Parathyroid adenoma (tissue), 2 donors: ENCODE measurements at regions not wholly inside any gene's neighbourhood (a gene's known extent, or its start where the extent isn't known, plus 50 kb on each side); places are given as distances from the start of the nearest gene placed in this dataset.

Source experiments
- H2AFZ ChIP-seq: fragments of 300-600 bp; sonication (generic); one replicate; pipeline ENCODE4 v1.7.0; 2017; ENCODE audit warnings: antibody characterized with exemption, mild to moderate bottlenecking
- H3K27ac ChIP-seq: fragments of 300-600 bp; sonication (generic); one replicate; pipeline ENCODE4 v1.7.0; 2017
- H3K27me3 ChIP-seq: fragments of 300-600 bp; sonication (generic); one replicate; pipeline ENCODE4 v1.7.0; 2017; ENCODE audit warnings: low read length; ENCODE audit not compliant: control insufficient read depth, insufficient read depth
- H3K36me3 ChIP-seq: fragments of 300-600 bp; sonication (generic); one replicate; pipeline ENCODE4 v1.7.0; 2017; ENCODE audit warnings: low read length; ENCODE audit not compliant: control insufficient read depth, insufficient read depth
- H3K4me1 ChIP-seq: fragments of 300-600 bp; sonication (generic); one replicate; pipeline ENCODE4 v1.7.0; 2017; ENCODE audit warnings: control low read depth
- H3K4me2 ChIP-seq: fragments of 300-600 bp; sonication (generic); one replicate; pipeline ENCODE4 v1.7.0; 2017; ENCODE audit warnings: low read length
- H3K4me3 ChIP-seq: fragments of 300-600 bp; sonication (generic); one replicate; pipeline ENCODE4 v1.7.0; 2017; ENCODE audit warnings: low read depth, low read length
- H3K79me2 ChIP-seq: fragments of 300-600 bp; sonication (generic); one replicate; pipeline ENCODE4 v1.7.0; 2017; ENCODE audit warnings: control low read depth
- H3K9ac ChIP-seq: fragments of 300-600 bp; sonication (generic); one replicate; pipeline ENCODE4 v1.7.0; 2017; ENCODE audit warnings: mild to moderate bottlenecking
- H3K9me3 ChIP-seq: fragments of 300-600 bp; sonication (generic); one replicate; pipeline ENCODE4 v1.7.0; 2017; ENCODE audit warnings: low read length; ENCODE audit not compliant: control insufficient read depth
- CTCF ChIP-seq: fragments of 300-600 bp; sonication (generic); IDR thresholded peaks from one replicate; pipeline ENCODE4 v1.7.0; 2017; ENCODE audit warnings: antibody characterized with exemption, mild to moderate bottlenecking
- donor health status: primary hyperparathyroidism.

DNA sequence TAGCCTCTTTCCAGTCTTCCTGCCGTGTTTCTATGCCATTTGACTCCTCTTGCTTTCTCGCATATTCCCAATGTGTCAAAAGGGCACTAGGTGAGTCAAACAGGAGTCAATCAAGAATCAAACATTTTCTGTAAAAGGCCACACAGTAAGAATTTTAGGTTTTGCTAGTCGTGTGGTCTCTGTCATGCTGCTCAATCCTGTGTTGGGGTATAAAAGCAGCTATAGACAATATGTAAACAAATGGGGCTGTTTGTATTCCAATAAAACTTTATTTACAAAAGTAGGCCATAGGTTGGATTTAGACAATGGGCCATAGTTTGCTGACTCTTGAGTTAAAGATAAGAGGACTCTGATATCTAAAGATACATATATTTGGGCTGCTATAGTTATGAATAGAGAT, 235.4 kb upstream of the BTBD3 start:
- H3K27ac ChIP-seq = no peak overlapping the region
- no peaks in the 10 kb centered on the region for H3K27me3 ChIP-seq
- no peaks in the 10 kb centered on the region for H3K79me2 ChIP-seq
- no peaks in the 10 kb centered on the region for H3K36me3 ChIP-seq
- H3K9me3 ChIP-seq = no peaks in the 10 kb centered on the region
- H3K4me2 ChIP-seq = no peak overlapping the region
- H3K4me1 ChIP-seq = no peaks in the 10 kb centered on the region
- H2AFZ ChIP-seq = no peak overlapping the region
- no peak overlapping the region for H3K4me3 ChIP-seq
- TF ChIP-seq CTCF = no peak
- H3K9ac ChIP-seq = no peak overlapping the region

- no peaks in the 10 kb centered on the region for H3K4me1 ChIP-seq
- H3K36me3 ChIP-seq = no peaks in the 10 kb centered on the region
- no peak overlapping the region for H3K9ac ChIP-seq
- no peaks in the 10 kb centered on the region for H3K79me2 ChIP-seq
- H3K4me3 ChIP-seq = no peak overlapping the region
- H3K27ac ChIP-seq = no peak overlapping the region
- no peak overlapping the region for H3K4me2 ChIP-seq
- no peak for TF ChIP-seq CTCF
- H3K27me3 ChIP-seq = no peaks in the 10 kb centered on the region
- H2AFZ ChIP-seq = no peak overlapping the region
- H3K9me3 ChIP-seq = no peaks in the 10 kb centered on the region
Observed at GRCh38 chr20:11686195-11686594, 231.5 kb upstream of the BTBD3 start.

DNA sequence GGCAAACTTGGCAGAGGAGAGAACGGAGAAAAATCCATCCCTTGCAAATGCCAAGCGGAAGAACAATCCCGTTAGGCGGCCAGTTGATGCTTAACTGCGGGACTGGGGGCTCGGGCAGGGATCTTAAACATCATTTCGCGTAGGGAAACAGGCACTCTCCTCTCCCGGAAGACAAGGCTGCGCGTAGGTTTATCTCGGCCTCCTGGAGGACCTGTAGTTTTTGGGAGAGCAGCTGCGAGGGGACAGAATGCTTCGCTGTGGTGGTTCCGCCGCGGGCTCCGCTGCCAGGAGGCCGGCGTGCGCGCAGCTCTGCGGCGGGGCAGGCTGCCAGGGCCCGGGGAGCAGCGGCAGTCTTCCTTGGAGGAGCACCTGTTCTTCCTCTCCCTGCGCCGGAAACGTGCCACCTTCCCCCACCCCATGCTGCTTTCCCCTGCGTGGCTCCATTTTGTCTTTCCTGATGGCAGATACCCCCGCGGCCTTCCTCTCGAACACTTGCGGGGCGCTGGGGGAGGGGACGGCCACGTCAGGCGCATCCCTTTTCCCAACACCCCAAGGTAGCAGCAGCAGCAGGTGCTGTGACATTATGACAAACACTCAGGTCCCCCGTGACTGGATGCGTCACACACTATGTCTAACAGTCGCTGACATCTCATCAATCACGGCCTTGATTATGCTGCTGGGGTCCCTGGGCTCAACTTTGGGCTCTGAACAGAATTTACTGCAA, 230.7 kb upstream of the BTBD3 start:
- Histone ChIP-seq H3K4me3 (no peak overlapping the region), H3K9me3 (no peaks in the 10 kb centered on the region), H3K9ac (no peak overlapping the region), H3K36me3 (no peaks in the 10 kb centered on the region), H2AFZ (peak overlapping the region; percentile 75), H3K79me2 (no peaks in the 10 kb centered on the region), H3K27ac (no peak overlapping the region), H3K27me3 (no peaks in the 10 kb centered on the region), H3K4me1 (no peaks in the 10 kb centered on the region), H3K4me2 (peak overlapping the region; percentile 37)
- TF ChIP-seq CTCF = no peak

DNA sequence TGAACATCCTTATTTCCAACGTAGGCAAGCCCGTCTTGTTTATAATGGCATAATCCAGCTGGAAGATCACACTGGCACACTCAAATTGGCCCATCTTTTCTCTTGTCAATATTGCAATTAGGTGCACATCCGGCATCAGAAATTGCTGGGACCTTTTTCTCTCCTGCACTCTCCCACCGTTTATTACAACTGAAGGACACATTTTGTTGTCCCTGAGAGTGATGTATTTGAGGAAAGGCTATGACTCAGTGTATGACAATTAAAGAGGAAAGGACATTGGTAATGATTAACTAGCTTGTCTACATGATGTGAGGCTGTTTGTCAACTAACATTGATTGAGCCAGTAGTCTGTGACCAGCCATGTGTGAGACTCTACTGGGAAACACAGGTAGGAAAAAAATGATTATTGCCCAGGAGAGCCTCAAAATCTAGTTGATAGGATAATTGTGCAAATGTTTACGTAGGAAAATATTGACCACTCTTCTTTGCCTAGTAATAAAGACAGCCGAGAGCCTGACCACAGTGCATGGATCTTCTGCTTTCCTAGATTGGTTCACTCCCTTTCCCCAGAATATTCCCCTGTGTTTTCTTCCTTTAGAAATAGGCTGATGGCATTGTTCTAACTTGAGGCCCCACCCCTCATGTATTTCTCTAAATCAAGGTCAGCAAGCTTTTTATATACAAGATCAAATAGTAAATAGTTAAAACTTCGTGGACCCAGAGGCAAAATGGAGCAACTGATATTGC, 230.0 kb upstream of the BTBD3 start:
- no peak overlapping the region for H3K27ac ChIP-seq
- H3K36me3 ChIP-seq = no peaks in the 10 kb centered on the region
- TF ChIP-seq CTCF = no peak

More for the DNA sequence above, 230.0 kb upstream of the BTBD3 start:
- no peak overlapping the region for H3K9ac ChIP-seq
- no peak overlapping the region for H3K4me2 ChIP-seq
- H3K79me2 ChIP-seq = no peaks in the 10 kb centered on the region
- H2AFZ ChIP-seq = peak overlapping the region; percentile 75
- H3K4me1 ChIP-seq = no peaks in the 10 kb centered on the region
- no peak overlapping the region for H3K4me3 ChIP-seq
- H3K27me3 ChIP-seq = no peaks in the 10 kb centered on the region
- H3K9me3 ChIP-seq = no peaks in the 10 kb centered on the region
